ENCODE measurements at regions not wholly inside any gene's neighbourhood (a gene's known extent, or its start where the extent isn't known, plus 50 kb on each side); places are given as distances from the start of the nearest gene placed in this dataset.

- no peak for TF ChIP-seq CTCF (IDR thresholded peaks at IDR 0.05)
- intact Hi-C loops (cut with DNase I) = no loop called here
- no peaks in the 10 kb centered on the region for H3K27me3 ChIP-seq
These were observed 756.6 kb downstream of the NOVA1 start for GRCh38 chr14:25841226-25841625.

GRCh38 chr14:25837551-25837965, 760.3 kb downstream of the NOVA1 start:
- Histone ChIP-seq H3K9me3 (no peaks in the 10 kb centered on the region), H3K4me3 (no peak overlapping the region), H3K27me3 (no peaks in the 10 kb centered on the region), H3K36me3 (no peaks in the 10 kb centered on the region), H3K4me1 (no peaks in the 10 kb centered on the region), H3K9ac (ENCODE audit: low read depth in 2 of 2, low read length in 2 of 2) (no peak overlapping the region), H3K27ac (no peak overlapping the region)
- intact Hi-C loops (cut with DNase I) = no loop called here
- no peak for DNase-seq
- no peak for TF ChIP-seq CTCF (IDR thresholded peaks at IDR 0.05)

More at GRCh38 chr14:25841226-25841625, 756.6 kb downstream of the NOVA1 start:
- Histone ChIP-seq H3K4me3 (no peak overlapping the region), H3K4me1 (no peaks in the 10 kb centered on the region), H3K9ac (ENCODE audit: low read depth in 2 of 2, low read length in 2 of 2) (no peak overlapping the region), H3K9me3 (no peaks in the 10 kb centered on the region), H3K36me3 (no peaks in the 10 kb centered on the region), H3K27ac (no peak overlapping the region)
- no peak for DNase-seq

GRCh38 chr14:25836636-25837035, 761.2 kb downstream of the NOVA1 start:
- no peak for TF ChIP-seq CTCF (IDR thresholded peaks at IDR 0.05)
- Histone ChIP-seq H3K36me3 (no peaks in the 10 kb centered on the region), H3K9ac (ENCODE audit: low read depth in 2 of 2, low read length in 2 of 2) (no peak overlapping the region), H3K4me3 (no peak overlapping the region), H3K27ac (no peak overlapping the region), H3K9me3 (no peaks in the 10 kb centered on the region), H3K4me1 (no peaks in the 10 kb centered on the region), H3K27me3 (no peaks in the 10 kb centered on the region)
- DNase-seq = no peak
- intact Hi-C loops (cut with DNase I) = no loop called here

- DNase-seq = peak; percentile 49
- H3K9me3 ChIP-seq = no peaks in the 10 kb centered on the region
- no peaks in the 10 kb centered on the region for H3K36me3 ChIP-seq
- no peaks in the 10 kb centered on the region for H3K4me1 ChIP-seq
- H3K9ac ChIP-seq (ENCODE audit: low read depth in 2 of 2, low read length in 2 of 2) = no peak overlapping the region
- intact Hi-C loops (cut with DNase I) = no loop called here
- peak; percentile 33 for TF ChIP-seq CTCF (IDR thresholded peaks at IDR 0.05)
- H3K27me3 ChIP-seq = no peaks in the 10 kb centered on the region
- no peak overlapping the region for H3K4me3 ChIP-seq
- H3K27ac ChIP-seq = no peak overlapping the region
These were observed 764.3 kb downstream of the NOVA1 start for GRCh38 chr14:25833341-25834126.

- Histone ChIP-seq H3K4me3 (no peak overlapping the region), H3K4me1 (no peaks in the 10 kb centered on the region), H3K27me3 (no peaks in the 10 kb centered on the region), H3K27ac (no peak overlapping the region), H3K9me3 (no peaks in the 10 kb centered on the region), H3K9ac (ENCODE audit: low read depth in 2 of 2, low read length in 2 of 2) (no peak overlapping the region), H3K36me3 (no peaks in the 10 kb centered on the region)
- intact Hi-C loops (cut with DNase I) = no loop called here
- TF ChIP-seq CTCF (IDR thresholded peaks at IDR 0.05) = no peak
- DNase-seq = no peak
These were observed 765.2 kb downstream of the NOVA1 start for GRCh38 chr14:25832585-25832984.

All from colonic mucosa (tissue), 4 donors.